Fibroblast of villous mesenchyme (primary cell): ENCODE measurements at regions not wholly inside any gene's neighbourhood (a gene's known extent, or its start where the extent isn't known, plus 50 kb on each side); places are given as distances from the start of the nearest gene placed in this dataset.
"Not testable (repeated sequence)": the region's sequence is repeated elsewhere in the genome, so short reads cannot be mapped to it uniquely, and the experiment has no call there.

Experiments
- DNase-seq: peaks from one replicate; pipeline ENCODE4 v3.0.0-alpha.2; 2010; ENCODE audit warnings: low read depth
- H3K4me3 ChIP-seq: 2 replicates; pipeline ENCODE4 v1.5.1; 2011; ENCODE audit warnings: low read depth, mild to moderate bottlenecking, low read length
- CTCF ChIP-seq: IDR thresholded peaks from 2 replicates; pipeline ENCODE4 v1.5.1; 2012; ENCODE audit warnings: low read depth, mild to moderate bottlenecking, low read length; ENCODE audit not compliant: insufficient read depth

DNA sequence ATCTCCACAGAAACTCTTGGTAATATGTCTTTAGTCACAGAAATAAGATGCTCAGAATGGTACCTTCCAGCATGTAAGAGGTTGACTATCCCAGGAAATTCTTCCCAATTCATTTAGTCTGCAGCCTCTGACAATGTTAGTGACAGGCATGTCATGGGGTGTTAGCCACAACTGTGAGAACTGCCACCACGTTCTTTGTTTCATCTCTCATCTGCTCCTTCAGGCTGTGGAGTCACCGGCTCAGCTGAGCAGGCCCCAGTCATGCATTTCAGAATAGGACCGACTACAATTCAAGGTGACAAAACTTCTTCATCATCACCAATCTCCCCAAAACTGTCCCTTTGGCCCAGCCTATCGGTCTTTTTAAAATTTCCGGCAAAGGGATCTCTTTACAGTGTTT, 167.5 kb downstream of the AKAIN1 start:
- TF ChIP-seq CTCF: no peak
- no peak for DNase-seq
- no peak overlapping the region for H3K4me3 ChIP-seq

- DNase-seq: no peak
- no peak overlapping the region for H3K4me3 ChIP-seq
- TF ChIP-seq CTCF: no peak
Measured at GRCh38 chr18:5024741-5025140, 172.3 kb downstream of the AKAIN1 start.

- DNase-seq: no peak
- H3K4me3 ChIP-seq: no peak overlapping the region
- TF ChIP-seq CTCF: no peak
Measured at GRCh38 chr18:5021558-5021957, 175.5 kb downstream of the AKAIN1 start.

DNA sequence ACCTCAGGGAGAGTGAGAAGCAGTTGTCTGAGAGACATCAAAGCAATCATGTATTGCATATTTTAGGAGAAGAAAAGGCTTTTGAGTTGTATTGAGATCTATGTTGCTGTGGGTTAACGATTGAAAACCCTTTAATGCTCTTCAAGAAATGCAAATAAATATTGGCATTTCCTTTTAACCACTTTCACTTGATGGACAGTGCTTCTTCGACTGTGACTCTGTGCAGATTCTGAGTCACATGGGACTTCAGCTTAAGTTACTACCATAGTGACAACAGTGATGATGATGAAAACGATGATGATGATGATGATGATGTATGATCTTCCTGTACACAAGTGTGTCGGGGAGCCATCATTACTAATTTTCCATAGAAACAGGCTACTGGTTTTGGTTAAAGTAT, 181.8 kb downstream of the AKAIN1 start:
- no peak overlapping the region for H3K4me3 ChIP-seq
- TF ChIP-seq CTCF: no peak
- no peak for DNase-seq

DNA sequence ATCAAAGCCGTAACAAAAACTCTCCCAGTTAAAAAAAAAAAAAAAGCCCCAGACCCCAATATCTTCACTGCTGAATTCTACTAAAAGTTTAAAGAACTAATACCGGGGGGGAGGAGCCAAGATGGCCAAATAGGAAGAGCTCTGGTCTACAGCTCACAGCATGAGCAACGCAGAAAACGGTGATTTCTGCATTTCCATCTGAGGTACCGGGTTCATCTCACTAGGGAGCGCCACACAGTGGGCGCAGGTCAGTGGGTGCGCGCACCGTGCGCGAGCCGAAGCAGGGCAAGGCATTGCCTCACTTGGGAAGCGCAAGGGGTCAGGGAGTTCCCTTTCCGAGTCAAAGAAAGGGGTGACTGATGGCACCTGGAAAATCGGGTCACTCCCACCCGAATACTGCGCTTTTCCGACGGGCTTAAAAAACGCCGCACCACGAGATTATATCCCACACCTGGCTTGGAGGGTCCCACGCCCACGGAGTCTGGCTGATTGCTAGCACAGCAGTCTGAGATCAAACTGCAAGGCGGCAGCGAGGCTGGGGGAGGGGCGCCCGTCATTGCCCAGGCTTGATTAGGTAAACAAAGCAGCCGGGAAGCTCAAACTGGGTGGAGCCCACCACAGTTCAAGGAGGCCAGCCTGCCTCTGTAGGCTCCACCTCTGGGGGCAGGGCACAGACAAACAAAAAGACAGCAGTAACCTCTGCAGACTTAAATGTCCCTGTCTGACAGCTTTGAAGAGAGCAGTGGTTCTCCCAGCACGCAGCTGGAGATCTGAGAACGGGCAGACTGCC, 192.8 kb downstream of the AKAIN1 start:
- H3K4me3 ChIP-seq, DNase-seq: not testable (repeated sequence)

GRCh38 chr18:4994710-4995109, 202.3 kb downstream of the AKAIN1 start:
- no peak for TF ChIP-seq CTCF
- no peak overlapping the region for H3K4me3 ChIP-seq
- no peak for DNase-seq

DNA sequence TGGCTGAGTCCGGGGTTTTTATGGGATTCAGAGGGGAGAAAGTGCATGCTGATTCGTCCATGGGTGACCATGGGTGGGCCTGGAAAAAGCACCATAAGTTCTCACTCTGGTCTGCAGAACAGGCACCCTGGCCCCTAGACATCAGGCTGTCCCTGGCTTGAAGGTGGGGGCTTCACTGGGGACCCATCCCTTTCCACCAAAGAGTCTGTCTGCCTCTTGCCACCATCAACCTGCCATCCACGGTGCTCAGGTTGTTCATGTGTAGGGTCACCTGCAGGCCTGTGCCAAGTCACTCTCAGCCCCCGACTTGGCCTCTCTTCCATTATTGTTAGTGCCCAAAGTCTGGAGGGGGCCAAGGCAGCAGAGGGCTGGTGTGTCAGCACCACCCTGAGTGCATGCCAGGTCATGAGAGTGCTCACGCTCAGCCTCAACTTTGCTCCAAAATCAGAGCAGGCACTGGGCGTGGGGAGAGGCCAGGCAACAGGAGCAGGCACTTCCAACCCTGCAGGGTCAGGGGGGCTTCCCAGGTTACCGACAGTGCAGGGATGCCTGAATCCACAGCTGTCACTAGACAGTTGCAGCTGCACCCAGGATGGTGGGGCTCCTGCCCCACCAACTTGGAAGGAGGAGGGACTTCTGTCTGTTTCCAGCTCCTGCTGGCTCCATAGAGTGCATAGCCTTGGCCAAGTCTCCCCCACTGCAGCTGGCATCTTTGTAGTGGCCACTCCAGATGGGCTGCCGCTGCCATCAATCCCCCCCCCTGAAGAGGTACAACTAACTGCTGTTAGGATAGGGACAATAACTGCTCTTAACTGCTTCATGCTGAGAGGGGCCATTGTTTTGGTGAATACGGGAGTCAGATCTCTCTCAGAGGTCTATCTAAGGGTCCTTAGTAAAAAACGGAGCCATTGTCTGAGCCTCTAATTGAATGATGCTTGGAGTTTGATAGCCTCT, 209.3 kb downstream of the AKAIN1 start:
- no peak for DNase-seq
- no peak for TF ChIP-seq CTCF
- H3K4me3 ChIP-seq: no peak overlapping the region
